AG04450 (cell line): ENCODE measurements at regions not wholly inside any gene's neighbourhood (a gene's known extent, or its start where the extent isn't known, plus 50 kb on each side); places are given as distances from the start of the nearest gene placed in this dataset.

ENCODE experiments used
- CTCF ChIA-PET: fragments of 300-600, 350-600 bp; formaldehyde crosslinking; extraction: SDS; loops from one replicate; lab custom pipeline; 2022; ENCODE audit warnings: antibody characterized with exemption, inconsistent platforms; lab: Charles Lee
- POLR2A ChIA-PET: fragments of 350-600 bp; formaldehyde crosslinking; extraction: SDS; loops from one replicate; lab custom pipeline; 2021; ENCODE audit warnings: antibody characterized with exemption, inconsistent platforms; lab: Yijun Ruan, JAX
- DNase-seq: peaks from one replicate; pipeline ENCODE4 v3.0.0-alpha.2; 2011; ENCODE audit warnings: low read depth, low spot score
- H3K27ac ChIP-seq: one replicate; pipeline ENCODE4 v1.5.1; 2012; ENCODE audit warnings: low read depth, low read length, control low read depth
- H3K27me3 ChIP-seq: one replicate; pipeline ENCODE4 v1.6.0; 2012; ENCODE audit warnings: low read length; ENCODE audit not compliant: control insufficient read depth, insufficient read depth
- H3K4me3 ChIP-seq: 2 replicates; pipeline ENCODE4 v1.5.1; 2011; ENCODE audit warnings: mild to moderate bottlenecking, low read depth, low read length, control low read depth
- H3K9me3 ChIP-seq: 2 replicates; pipeline ENCODE4 v1.5.1; 2012; ENCODE audit warnings: low read length; ENCODE audit not compliant: control insufficient read depth, insufficient read depth
- CTCF ChIP-seq: IDR thresholded peaks from 2 replicates; pipeline ENCODE4 v1.5.1; 2011; ENCODE audit warnings: low read depth, low read length, control low read depth, inconsistent platforms

GRCh38 chr11:30666817-30667216, 80.7 kb upstream of the MPPED2 start:
- ChIA-PET CTCF (no interaction called here), POLR2A (no interaction called here)
- Histone ChIP-seq H3K27ac (no peak overlapping the region), H3K27me3 (no peaks in the 10 kb centered on the region), H3K4me3 (no peak overlapping the region), H3K9me3 (no peaks in the 10 kb centered on the region)
- DNase-seq, result no peak
- no peak for TF ChIP-seq CTCF

DNA sequence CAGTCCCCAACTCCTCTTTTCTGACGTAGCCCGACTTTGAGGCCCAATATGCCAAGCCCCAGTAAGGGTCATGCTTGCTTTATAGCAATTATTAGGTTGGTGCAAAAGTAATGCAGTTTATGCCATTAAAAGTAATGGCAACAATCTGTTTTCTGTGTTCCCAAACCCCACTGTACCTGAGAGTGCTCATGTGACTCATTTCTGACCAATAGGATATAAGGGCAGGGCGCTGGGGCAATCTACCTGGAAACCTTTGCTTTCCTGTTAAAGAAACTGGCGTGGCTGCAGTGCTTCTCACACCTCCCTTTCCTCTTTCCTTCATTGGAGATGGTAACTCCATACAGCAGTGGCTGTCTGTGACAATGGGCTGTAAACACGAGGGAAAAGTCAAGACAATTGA, 78.9 kb upstream of the MPPED2 start:
- Histone ChIP-seq H3K9me3 (no peaks in the 10 kb centered on the region), H3K27me3 (no peaks in the 10 kb centered on the region), H3K4me3 (no peak overlapping the region), H3K27ac (no peak overlapping the region)
- no peak for TF ChIP-seq CTCF
- DNase-seq, result no peak
- ChIA-PET POLR2A (no interaction called here), CTCF (no interaction called here)

GRCh38 chr11:30653606-30654005, 67.5 kb upstream of the MPPED2 start:
- no peaks in the 10 kb centered on the region for H3K27me3 ChIP-seq
- H3K27ac ChIP-seq, result no peak overlapping the region
- POLR2A ChIA-PET, result no interaction called here
- CTCF ChIA-PET, result no interaction called here
- no peaks in the 10 kb centered on the region for H3K9me3 ChIP-seq
- no peak for DNase-seq
- H3K4me3 ChIP-seq, result no peak overlapping the region
- no peak for TF ChIP-seq CTCF

- Histone ChIP-seq H3K9me3 (no peaks in the 10 kb centered on the region), H3K27ac (no peak overlapping the region), H3K4me3 (no peak overlapping the region), H3K27me3 (no peaks in the 10 kb centered on the region)
- no peak for TF ChIP-seq CTCF
- CTCF ChIA-PET, result no interaction called here
- POLR2A ChIA-PET, result no interaction called here
- DNase-seq, result no peak
These were observed 66.6 kb upstream of the MPPED2 start for GRCh38 chr11:30652801-30653200.

- Histone ChIP-seq H3K27ac (no peak overlapping the region), H3K4me3 (no peak overlapping the region), H3K9me3 (no peaks in the 10 kb centered on the region), H3K27me3 (no peaks in the 10 kb centered on the region)
- TF ChIP-seq CTCF, result no peak
- no peak for DNase-seq
- POLR2A ChIA-PET, result no interaction called here
- CTCF ChIA-PET, result no interaction called here
These were observed 64.1 kb upstream of the MPPED2 start for GRCh38 chr11:30650266-30650665.
